Right lobe of liver (tissue), 4 donors: ENCODE measurements at regions not wholly inside any gene's neighbourhood (a gene's known extent, or its start where the extent isn't known, plus 50 kb on each side); places are given as distances from the start of the nearest gene placed in this dataset.

Experiments
- POLR2A ChIP-seq: fragments of 450-650 bp; IDR thresholded peaks from one replicate; pipeline ENCODE4 v1.6.1; 2017; ENCODE audit warnings: antibody characterized with exemption, mild to moderate bottlenecking
- TF ChIP-seq, protein P1 (sequence below), 4 donors: fragments of 200-600 bp in 3 of 4; fragments of 450-650 bp in 1 of 4; IDR thresholded peaks; one replicate each; pipeline versions ENCODE4 v1.5.1 to v1.8.0; 2016 to 2022; ENCODE audit warnings: antibody characterized with exemption in 4 of 4, mild to moderate bottlenecking in 2 of 4
- donor health status: DM: no; HTN: no; CAD: no.
- donor health status: DM: no; HTN: no; CAD: no.
- donor health status: DM: no; HTN: yes; CAD: no.

DNA sequence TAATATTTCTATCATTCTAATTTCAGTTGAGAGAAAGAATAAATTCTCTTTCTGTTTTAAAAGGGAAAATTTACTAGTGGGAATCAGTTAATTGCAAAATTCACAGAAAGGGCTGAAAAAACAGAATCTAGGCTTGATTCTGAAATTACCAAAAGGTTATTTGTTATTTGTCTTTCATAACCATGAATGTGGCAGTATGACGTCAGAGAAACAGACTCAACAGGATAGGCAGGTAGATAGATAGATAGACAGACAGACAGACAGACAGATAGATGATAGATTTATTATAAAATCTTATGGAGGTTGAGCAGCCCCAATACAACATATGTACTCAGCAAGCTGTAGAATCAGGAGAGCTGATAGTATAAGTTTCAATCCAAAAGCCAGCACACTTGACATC, 311.0 kb downstream of the ADAM29 start:
- TF ChIP-seq, protein P1, sequence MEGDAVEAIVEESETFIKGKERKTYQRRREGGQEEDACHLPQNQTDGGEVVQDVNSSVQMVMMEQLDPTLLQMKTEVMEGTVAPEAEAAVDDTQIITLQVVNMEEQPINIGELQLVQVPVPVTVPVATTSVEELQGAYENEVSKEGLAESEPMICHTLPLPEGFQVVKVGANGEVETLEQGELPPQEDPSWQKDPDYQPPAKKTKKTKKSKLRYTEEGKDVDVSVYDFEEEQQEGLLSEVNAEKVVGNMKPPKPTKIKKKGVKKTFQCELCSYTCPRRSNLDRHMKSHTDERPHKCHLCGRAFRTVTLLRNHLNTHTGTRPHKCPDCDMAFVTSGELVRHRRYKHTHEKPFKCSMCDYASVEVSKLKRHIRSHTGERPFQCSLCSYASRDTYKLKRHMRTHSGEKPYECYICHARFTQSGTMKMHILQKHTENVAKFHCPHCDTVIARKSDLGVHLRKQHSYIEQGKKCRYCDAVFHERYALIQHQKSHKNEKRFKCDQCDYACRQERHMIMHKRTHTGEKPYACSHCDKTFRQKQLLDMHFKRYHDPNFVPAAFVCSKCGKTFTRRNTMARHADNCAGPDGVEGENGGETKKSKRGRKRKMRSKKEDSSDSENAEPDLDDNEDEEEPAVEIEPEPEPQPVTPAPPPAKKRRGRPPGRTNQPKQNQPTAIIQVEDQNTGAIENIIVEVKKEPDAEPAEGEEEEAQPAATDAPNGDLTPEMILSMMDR (IDR thresholded peaks at IDR 0.05), result no peak
- no peak for TF ChIP-seq POLR2A
